Karpas-422 (cell line): ENCODE measurements at regions not wholly inside any gene's neighbourhood (a gene's known extent, or its start where the extent isn't known, plus 50 kb on each side); places are given as distances from the start of the nearest gene placed in this dataset.

Source experiments
- DNase-seq: peaks from one replicate; pipeline ENCODE4 v3.0.0-alpha.2; 2015
- H2AFZ ChIP-seq: fragments of 200-600 bp; sonication (generic); 2 replicates; pipeline ENCODE4 v1.6.1; 2014; ENCODE audit warnings: antibody characterized with exemption, low read length, mixed read lengths
- H3K27ac ChIP-seq: fragments of 200-600 bp; sonication (generic); 2 replicates; pipeline ENCODE4 v1.5.1; 2014; ENCODE audit warnings: mild to moderate bottlenecking, low read length, moderate library complexity
- H3K27me3 ChIP-seq: fragments of 200-600 bp; sonication (generic); 2 replicates; pipeline ENCODE4 v1.6.1; 2014; ENCODE audit warnings: low read length, mixed read lengths
- H3K36me3 ChIP-seq: fragments of 200-600 bp; sonication (generic); 2 replicates; pipeline ENCODE4 v1.6.1; 2014; ENCODE audit warnings: low read length, mixed read lengths; ENCODE audit not compliant: insufficient read depth
- H3K4me1 ChIP-seq: fragments of 200-600 bp; sonication (generic); 2 replicates; pipeline ENCODE4 v1.6.1; 2014; ENCODE audit warnings: mild to moderate bottlenecking, low read length, mixed read lengths
- H3K4me2 ChIP-seq: fragments of 200-600 bp; sonication (generic); 2 replicates; pipeline ENCODE4 v1.6.1; 2014; ENCODE audit warnings: low read length, low read depth, mild to moderate bottlenecking; ENCODE audit not compliant: poor library complexity, severe bottlenecking
- H3K4me3 ChIP-seq: fragments of 200-600 bp; sonication (generic); 2 replicates; pipeline ENCODE4 v1.5.1; 2014; ENCODE audit warnings: mild to moderate bottlenecking, antibody characterized with exemption, low read length, mixed read lengths
- H3K79me2 ChIP-seq: fragments of 200-600 bp; sonication (generic); 2 replicates; pipeline ENCODE4 v1.6.1; 2014; ENCODE audit warnings: mild to moderate bottlenecking, low read length, mixed read lengths
- H3K9ac ChIP-seq: fragments of 200-600 bp; sonication (generic); 2 replicates; pipeline ENCODE4 v1.6.0; 2014; ENCODE audit warnings: low read length
- H3K9me2 ChIP-seq: fragments of 200-600 bp; sonication (generic), shearing (Covaris generic); replicated peaks from 2 replicates; pipeline ENCODE4 v1.6.0; 2014; ENCODE audit warnings: mild to moderate bottlenecking, low read length, moderate library complexity; ENCODE audit not compliant: insufficient read depth
- H3K9me3 ChIP-seq: fragments of 300-700, 200-600 bp; sonication (generic); 2 replicates; pipeline ENCODE4 v1.6.1; 2014; ENCODE audit warnings: low read length, mixed read lengths
- H4K20me1 ChIP-seq: fragments of 200-600 bp; sonication (generic); 2 replicates; pipeline ENCODE4 v1.6.1; 2014; ENCODE audit warnings: mild to moderate bottlenecking, antibody characterized with exemption, low read length, low read depth; ENCODE audit not compliant: insufficient read depth

- Histone ChIP-seq H3K4me3 (no peak overlapping the region), H3K27me3 (no peaks in the 10 kb centered on the region), H3K9me2 (no peaks in the 10 kb centered on the region), H2AFZ (no peak overlapping the region), H3K4me2 (no peak overlapping the region), H3K36me3 (no peaks in the 10 kb centered on the region), H3K4me1 (no peaks in the 10 kb centered on the region), H3K27ac (no peak overlapping the region), H4K20me1 (no peaks in the 10 kb centered on the region), H3K9ac (no peak overlapping the region), H3K9me3 (peaks cover 13% of the 10 kb centered on the region), H3K79me2 (no peaks in the 10 kb centered on the region)
- no peak for DNase-seq
Observed at GRCh38 chr14:98591161-98591560, 680.8 kb downstream of the BCL11B start.

- Histone ChIP-seq H3K79me2 (no peaks in the 10 kb centered on the region), H4K20me1 (no peaks in the 10 kb centered on the region), H3K4me3 (no peak overlapping the region), H3K9me3 (peaks cover 21% of the 10 kb centered on the region), H3K36me3 (no peaks in the 10 kb centered on the region), H3K27me3 (no peaks in the 10 kb centered on the region), H3K4me2 (no peak overlapping the region), H3K9ac (no peak overlapping the region), H3K9me2 (no peaks in the 10 kb centered on the region), H3K4me1 (no peaks in the 10 kb centered on the region), H2AFZ (no peak overlapping the region), H3K27ac (no peak overlapping the region)
- DNase-seq = no peak
Observed at GRCh38 chr14:98592611-98593170, 679.3 kb downstream of the BCL11B start.

GRCh38 chr14:98593361-98593761 lies 678.6 kb downstream of the BCL11B start:
- Histone ChIP-seq H3K79me2 (no peaks in the 10 kb centered on the region), H3K9ac (no peak overlapping the region), H3K4me2 (no peak overlapping the region), H4K20me1 (no peaks in the 10 kb centered on the region), H3K4me1 (no peaks in the 10 kb centered on the region), H3K27me3 (no peaks in the 10 kb centered on the region), H3K4me3 (no peak overlapping the region), H3K9me3 (peaks cover 21% of the 10 kb centered on the region), H2AFZ (no peak overlapping the region), H3K27ac (no peak overlapping the region), H3K36me3 (no peaks in the 10 kb centered on the region), H3K9me2 (no peaks in the 10 kb centered on the region)
- no peak for DNase-seq

DNA sequence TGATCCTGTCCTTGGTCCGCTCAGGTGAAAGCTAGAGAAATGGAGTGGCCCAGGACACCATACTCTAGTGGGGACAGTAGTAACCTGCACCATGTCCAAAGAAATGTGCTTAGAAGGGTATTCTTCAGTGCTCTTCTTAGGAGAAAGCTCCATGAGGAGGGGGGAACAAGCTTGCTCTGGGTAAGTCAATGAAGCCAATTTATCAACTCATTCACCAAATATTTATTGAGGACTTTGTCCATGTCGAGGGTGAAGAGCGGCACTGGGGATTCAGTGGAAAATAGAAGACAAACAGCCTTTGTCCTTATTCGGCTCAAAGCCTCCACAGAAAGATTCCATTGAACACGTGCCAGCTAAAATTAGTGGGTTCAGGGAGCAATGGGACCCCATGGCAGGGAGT lies 677.8 kb downstream of the BCL11B start:
- no peaks in the 10 kb centered on the region for H3K79me2 ChIP-seq
- no peaks in the 10 kb centered on the region for H3K4me1 ChIP-seq
- H3K9me3 ChIP-seq = peaks cover 27% of the 10 kb centered on the region
- no peaks in the 10 kb centered on the region for H3K27me3 ChIP-seq
- DNase-seq = no peak
- no peak overlapping the region for H2AFZ ChIP-seq
- H3K36me3 ChIP-seq = no peaks in the 10 kb centered on the region
- H3K4me2 ChIP-seq = no peak overlapping the region
- H3K9me2 ChIP-seq = no peaks in the 10 kb centered on the region
- no peak overlapping the region for H3K9ac ChIP-seq
- H3K4me3 ChIP-seq = no peak overlapping the region
- H4K20me1 ChIP-seq = no peaks in the 10 kb centered on the region
- H3K27ac ChIP-seq = no peak overlapping the region

DNA sequence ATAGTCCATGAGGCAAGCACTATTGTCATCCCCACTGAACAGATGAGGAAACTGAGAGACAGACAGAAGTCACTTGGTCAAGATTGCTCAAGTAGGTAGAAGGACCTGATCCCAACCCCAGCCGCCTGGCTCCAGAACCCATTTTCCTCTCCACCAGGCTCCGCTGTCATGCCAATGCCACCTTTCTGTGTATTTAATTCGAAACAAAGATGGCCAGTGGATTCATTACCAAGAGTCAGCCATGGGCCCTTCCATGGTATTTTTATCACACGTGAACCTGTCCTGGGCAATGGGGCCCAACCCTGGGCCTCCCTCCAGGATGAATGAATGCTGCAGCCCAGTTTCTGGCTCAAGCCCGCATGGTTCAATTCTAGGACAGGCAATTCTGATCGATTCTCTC lies 673.4 kb downstream of the BCL11B start:
- H3K9me2 ChIP-seq = no peaks in the 10 kb centered on the region
- no peaks in the 10 kb centered on the region for H3K36me3 ChIP-seq
- no peak overlapping the region for H3K27ac ChIP-seq
- H3K9me3 ChIP-seq = peaks cover 30% of the 10 kb centered on the region
- H3K9ac ChIP-seq = no peak overlapping the region
- H3K79me2 ChIP-seq = no peaks in the 10 kb centered on the region
- H4K20me1 ChIP-seq = no peaks in the 10 kb centered on the region
- H2AFZ ChIP-seq = no peak overlapping the region
- no peak for DNase-seq
- H3K27me3 ChIP-seq = no peaks in the 10 kb centered on the region
- H3K4me2 ChIP-seq = no peak overlapping the region
- no peak overlapping the region for H3K4me3 ChIP-seq
- H3K4me1 ChIP-seq = no peaks in the 10 kb centered on the region

DNA sequence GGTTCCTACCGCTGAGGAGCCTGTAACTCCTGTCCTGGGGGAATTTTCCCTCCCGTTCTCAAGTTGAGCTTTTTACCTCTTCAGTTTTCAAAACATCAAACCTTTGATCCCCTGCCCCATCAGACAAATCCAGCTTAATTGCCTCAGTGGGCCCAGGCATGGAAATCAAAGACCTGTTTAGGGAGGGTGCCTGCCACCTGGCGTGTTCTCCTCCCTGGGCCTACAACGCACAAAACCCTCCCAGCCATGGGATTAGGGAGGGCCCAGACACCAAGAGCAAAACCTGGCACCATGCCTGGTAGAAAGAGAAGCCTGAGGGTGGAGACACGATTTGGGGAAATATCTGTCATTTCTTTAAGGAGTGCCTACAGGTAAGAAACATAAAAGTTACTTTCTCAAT lies 672.9 kb downstream of the BCL11B start:
- no peak overlapping the region for H3K27ac ChIP-seq
- H3K9me3 ChIP-seq = peaks cover 25% of the 10 kb centered on the region
- H3K9me2 ChIP-seq = no peaks in the 10 kb centered on the region
- no peak overlapping the region for H3K4me2 ChIP-seq
- H3K27me3 ChIP-seq = no peaks in the 10 kb centered on the region
- no peak overlapping the region for H3K4me3 ChIP-seq
- no peaks in the 10 kb centered on the region for H3K79me2 ChIP-seq
- no peaks in the 10 kb centered on the region for H3K4me1 ChIP-seq
- H4K20me1 ChIP-seq = no peaks in the 10 kb centered on the region
- H3K9ac ChIP-seq = no peak overlapping the region
- H2AFZ ChIP-seq = no peak overlapping the region
- DNase-seq = no peak
- H3K36me3 ChIP-seq = no peaks in the 10 kb centered on the region

DNA sequence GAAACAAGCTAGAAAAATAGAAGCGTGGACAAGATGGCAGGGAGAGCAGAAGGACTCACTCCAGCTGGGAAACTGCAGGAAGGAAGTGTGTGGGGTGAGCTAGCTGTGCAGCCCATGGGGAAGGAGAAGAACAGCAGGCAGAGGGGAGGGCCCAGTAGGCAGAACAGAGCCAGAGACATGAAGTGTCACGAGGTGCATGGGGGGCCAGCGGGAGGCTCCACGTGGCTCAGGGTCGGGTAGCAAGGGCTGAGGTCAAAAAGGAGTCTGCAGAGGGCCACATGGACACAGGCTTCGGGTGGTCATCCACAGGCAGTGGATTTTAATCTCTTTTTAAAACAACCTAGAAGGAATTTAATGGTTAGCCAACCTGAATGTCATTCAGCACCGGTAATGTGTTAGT lies 669.0 kb downstream of the BCL11B start:
- H3K27ac ChIP-seq = no peak overlapping the region
- no peak overlapping the region for H2AFZ ChIP-seq
- no peaks in the 10 kb centered on the region for H4K20me1 ChIP-seq
- no peak for DNase-seq
- H3K4me1 ChIP-seq = no peaks in the 10 kb centered on the region
- no peak overlapping the region for H3K4me2 ChIP-seq
- H3K79me2 ChIP-seq = no peaks in the 10 kb centered on the region
- H3K4me3 ChIP-seq = no peak overlapping the region
- peaks cover 9% of the 10 kb centered on the region for H3K9me3 ChIP-seq
- H3K36me3 ChIP-seq = no peaks in the 10 kb centered on the region
- H3K27me3 ChIP-seq = no peaks in the 10 kb centered on the region
- H3K9me2 ChIP-seq = no peaks in the 10 kb centered on the region; the same call in 1 of the 2 replicates
- H3K9ac ChIP-seq = no peak overlapping the region

- no peak overlapping the region for H3K4me3 ChIP-seq
- peaks cover 3% of the 10 kb centered on the region for H3K9me3 ChIP-seq
- no peaks in the 10 kb centered on the region for H3K36me3 ChIP-seq
- H3K79me2 ChIP-seq = no peaks in the 10 kb centered on the region
- H3K27ac ChIP-seq = no peak overlapping the region
- H4K20me1 ChIP-seq = no peaks in the 10 kb centered on the region
- no peak overlapping the region for H3K4me2 ChIP-seq
- H3K4me1 ChIP-seq = no peaks in the 10 kb centered on the region
- DNase-seq = no peak
- H3K9ac ChIP-seq = no peak overlapping the region
- no peaks in the 10 kb centered on the region for H3K27me3 ChIP-seq
- H2AFZ ChIP-seq = no peak overlapping the region
- H3K9me2 ChIP-seq = no peaks in the 10 kb centered on the region; the same call in 1 of the 2 replicates
Observed at GRCh38 chr14:98605043-98605442, 667.0 kb downstream of the BCL11B start.
